ENCODE measurements at regions not wholly inside any gene's neighbourhood (a gene's known extent, or its start where the extent isn't known, plus 50 kb on each side); places are given as distances from the start of the nearest gene placed in this dataset.

- no peaks in the 10 kb centered on the region for H3K36me3 Mint-ChIP-seq
- TF ChIP-seq CTCF (conservative IDR thresholded peaks at IDR 0.05) = no peak
- no peak overlapping the region for H3K4me3 Mint-ChIP-seq
- DNase-seq (ENCODE audit: extremely low spot score, unreplicated experiment) = no peak
- H3K27me3 Mint-ChIP-seq = peaks cover 5% of the 10 kb centered on the region
- no peaks in the 10 kb centered on the region for H3K9me3 Mint-ChIP-seq
- H3K27ac Mint-ChIP-seq = no peak overlapping the region
- no peaks in the 10 kb centered on the region for H3K4me1 Mint-ChIP-seq (ENCODE audit: unreplicated experiment)
Observed at GRCh38 chr20:24813080-24813479, 136.0 kb upstream of the CST7 start.

DNA sequence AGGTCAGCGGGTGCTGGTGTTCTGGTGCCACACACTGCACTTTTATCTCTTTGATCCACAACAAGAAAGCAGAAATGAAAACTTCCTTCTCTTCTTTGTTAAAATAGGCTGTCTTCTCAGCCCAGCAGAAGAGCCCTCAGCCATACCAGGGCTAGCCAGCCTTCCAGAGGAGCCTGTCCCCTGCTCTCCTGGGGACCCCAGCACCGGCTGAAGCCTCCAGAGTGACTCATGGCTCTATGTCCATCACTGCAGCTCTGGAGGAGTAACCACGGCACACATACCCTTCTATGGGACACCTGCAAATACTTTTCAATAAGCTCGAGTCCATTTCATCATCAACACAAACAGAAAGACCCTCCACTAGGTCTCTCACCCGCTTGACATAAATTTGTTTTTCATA lies 135.6 kb upstream of the CST7 start:
- Mint-ChIP-seq H3K9me3 (no peaks in the 10 kb centered on the region), H3K4me1 (ENCODE audit: unreplicated experiment) (no peaks in the 10 kb centered on the region), H3K27ac (no peak overlapping the region), H3K27me3 (peaks cover 5% of the 10 kb centered on the region), H3K36me3 (no peaks in the 10 kb centered on the region), H3K4me3 (no peak overlapping the region)
- DNase-seq (ENCODE audit: extremely low spot score, unreplicated experiment) = no peak
- no peak for TF ChIP-seq CTCF (conservative IDR thresholded peaks at IDR 0.05)

- Mint-ChIP-seq H3K27ac (no peak overlapping the region), H3K36me3 (no peaks in the 10 kb centered on the region), H3K4me1 (ENCODE audit: unreplicated experiment) (no peaks in the 10 kb centered on the region), H3K9me3 (no peaks in the 10 kb centered on the region), H3K27me3 (peaks cover 8% of the 10 kb centered on the region), H3K4me3 (no peak overlapping the region)
- DNase-seq (ENCODE audit: extremely low spot score, unreplicated experiment) = no peak
- no peak for TF ChIP-seq CTCF (conservative IDR thresholded peaks at IDR 0.05)
Observed at GRCh38 chr20:24813936-24814335, 135.1 kb upstream of the CST7 start.

DNA sequence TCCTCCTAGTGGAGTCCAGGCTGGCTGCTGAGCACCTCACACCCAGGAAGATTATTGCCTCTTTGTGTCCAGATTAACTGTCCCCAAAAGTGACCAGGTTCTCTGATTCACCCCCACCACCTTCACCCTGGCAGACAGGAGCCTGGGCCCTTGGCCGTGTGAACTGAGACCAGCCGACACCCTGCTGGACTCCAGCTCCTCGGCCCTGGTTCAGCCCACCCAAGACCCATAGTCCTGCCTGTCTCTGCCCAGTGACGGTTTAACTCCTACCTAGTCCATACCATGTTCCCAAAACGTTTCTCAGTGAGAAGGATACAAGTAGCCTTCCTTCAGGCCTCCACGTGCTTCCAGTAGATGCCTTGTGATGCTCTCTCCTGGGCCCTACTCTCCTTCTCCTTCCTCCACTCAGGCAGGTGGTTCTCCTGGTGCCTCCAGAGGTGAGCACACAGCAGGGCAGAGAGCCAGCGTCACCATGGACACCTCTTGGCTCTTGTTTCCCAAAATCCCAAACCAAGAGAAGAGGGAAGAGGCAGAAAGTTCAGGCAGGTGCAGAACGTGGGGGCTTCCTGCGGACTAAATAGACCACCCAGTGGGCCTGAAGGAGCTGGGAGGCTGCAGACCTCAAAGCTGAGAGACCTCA lies 134.4 kb upstream of the CST7 start:
- Mint-ChIP-seq H3K9me3 (no peaks in the 10 kb centered on the region), H3K27me3 (peaks cover 8% of the 10 kb centered on the region), H3K4me3 (no peak overlapping the region), H3K27ac (no peak overlapping the region), H3K36me3 (no peaks in the 10 kb centered on the region), H3K4me1 (ENCODE audit: unreplicated experiment) (no peaks in the 10 kb centered on the region)
- DNase-seq (ENCODE audit: extremely low spot score, unreplicated experiment) = no peak
- no peak for TF ChIP-seq CTCF (conservative IDR thresholded peaks at IDR 0.05)

- no peak for DNase-seq (ENCODE audit: extremely low spot score, unreplicated experiment)
- H3K36me3 Mint-ChIP-seq = no peaks in the 10 kb centered on the region
- H3K27me3 Mint-ChIP-seq = peaks cover 8% of the 10 kb centered on the region
- no peaks in the 10 kb centered on the region for H3K4me1 Mint-ChIP-seq (ENCODE audit: unreplicated experiment)
- TF ChIP-seq CTCF (conservative IDR thresholded peaks at IDR 0.05) = no peak
- H3K27ac Mint-ChIP-seq = no peak overlapping the region
- H3K9me3 Mint-ChIP-seq = no peaks in the 10 kb centered on the region
- no peak overlapping the region for H3K4me3 Mint-ChIP-seq
Observed at GRCh38 chr20:24815196-24815815, 133.8 kb upstream of the CST7 start.
